Smooth muscle cell (in vitro differentiated cells): ENCODE measurements at regions not wholly inside any gene's neighbourhood (a gene's known extent, or its start where the extent isn't known, plus 50 kb on each side); places are given as distances from the start of the nearest gene placed in this dataset.

ENCODE experiments used
- DNase-seq: peaks from one replicate; lab custom pipeline; 2025; ENCODE audit not compliant: unreplicated experiment; lab: John Stamatoyannopoulos, UW
- H2AFZ ChIP-seq: fragments of 200-600 bp; sonication (generic); 2 replicates; pipeline ENCODE4 v1.6.0; 2016; ENCODE audit warnings: antibody characterized with exemption, low read depth, mild to moderate bottlenecking
- H3F3A ChIP-seq: fragments of 200-600 bp; sonication (generic); 2 replicates; pipeline ENCODE4 v1.6.0; 2017; ENCODE audit warnings: antibody characterized with exemption, low read depth
- H3K27ac ChIP-seq: fragments of 200-600 bp; sonication (generic); 2 replicates; pipeline ENCODE4 v1.5.1; 2016; ENCODE audit warnings: low read depth, mild to moderate bottlenecking
- H3K27me3 ChIP-seq: fragments of 200-600 bp; sonication (generic); 2 replicates; pipeline ENCODE4 v1.6.1; 2016; ENCODE audit warnings: low read depth, mild to moderate bottlenecking
- H3K36me3 ChIP-seq: fragments of 200-600 bp; sonication (generic); 2 replicates; pipeline ENCODE4 v1.5.1; 2016; ENCODE audit warnings: low read depth
- H3K4me1 ChIP-seq: fragments of 200-600 bp; sonication (generic); 2 replicates; pipeline ENCODE4 v1.5.1; 2016; ENCODE audit warnings: low read depth
- H3K4me2 ChIP-seq: fragments of 200-600 bp; sonication (generic); 2 replicates; pipeline ENCODE4 v1.6.0; 2016; ENCODE audit warnings: mild to moderate bottlenecking
- H3K4me3 ChIP-seq: fragments of 200-600 bp; sonication (generic); 2 replicates; pipeline ENCODE4 v1.5.1; 2016; ENCODE audit warnings: mild to moderate bottlenecking
- H3K79me2 ChIP-seq: fragments of 200-600 bp; sonication (generic); 2 replicates; pipeline ENCODE4 v1.6.0; 2016; ENCODE audit warnings: low read depth, mild to moderate bottlenecking
- H3K9ac ChIP-seq: fragments of 200-600 bp; sonication (generic); 2 replicates; pipeline ENCODE4 v1.6.0; 2016; ENCODE audit warnings: low read depth
- H3K9me3 ChIP-seq: fragments of 200-600 bp; sonication (generic); replicated peaks from 2 replicates; pipeline ENCODE4 v1.5.1; 2016; ENCODE audit warnings: low read depth
- H4K20me1 ChIP-seq: fragments of 200-600 bp; sonication (generic); 2 replicates; pipeline ENCODE4 v1.6.0; 2016; ENCODE audit warnings: low read depth
- WGBS: methylation state at CpG from one replicate; pipeline ENCODE4 v1.1.7; 2016; ENCODE audit warnings: low lambda C conversion rate; 5-methylcytosine and 5-hydroxymethylcytosine counted together
- TF ChIP-seq, protein P1 (sequence below): fragments of 200-600 bp; sonication (generic); IDR thresholded peaks from 2 replicates; pipeline ENCODE4 v1.5.1; 2017; ENCODE audit warnings: borderline replicate concordance, mild to moderate bottlenecking, antibody characterized with exemption; ENCODE audit not compliant: insufficient read depth, poor library complexity, severe bottlenecking

DNA sequence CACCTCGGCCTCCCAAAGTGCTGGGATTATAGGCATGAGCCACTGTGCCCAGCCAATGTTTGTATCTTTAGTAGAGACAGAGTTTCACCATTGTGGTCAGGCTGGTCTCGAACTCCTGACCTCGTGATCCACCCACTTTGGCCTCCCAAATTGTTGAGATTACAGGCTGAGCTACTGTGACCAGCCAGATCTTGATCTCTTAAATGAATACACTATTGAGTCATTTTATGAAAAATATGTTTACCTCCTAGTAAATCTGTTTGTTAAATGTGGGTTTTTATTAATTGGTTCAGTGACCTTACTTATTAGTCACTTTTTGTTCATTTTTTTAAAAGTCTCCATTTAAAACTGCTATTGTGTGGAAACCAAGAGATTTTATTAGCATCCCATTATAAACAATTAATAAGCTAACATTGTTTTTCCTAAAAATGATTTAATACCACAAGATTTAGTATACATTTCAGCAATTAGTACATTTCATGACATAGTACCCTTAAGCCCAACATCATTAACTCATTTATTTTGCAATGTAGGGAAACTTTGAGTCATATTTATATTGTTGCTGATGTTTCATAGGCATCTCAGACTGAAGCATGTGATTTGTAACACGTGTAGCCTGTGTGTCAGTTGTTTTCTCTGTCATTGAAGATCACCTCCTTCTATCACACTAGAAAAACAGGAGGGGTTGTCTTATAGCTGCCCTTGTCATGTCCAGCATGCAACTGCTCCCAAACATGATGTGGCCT is 261.2 kb downstream of the TAF11L14 start:
- TF ChIP-seq, protein P1, sequence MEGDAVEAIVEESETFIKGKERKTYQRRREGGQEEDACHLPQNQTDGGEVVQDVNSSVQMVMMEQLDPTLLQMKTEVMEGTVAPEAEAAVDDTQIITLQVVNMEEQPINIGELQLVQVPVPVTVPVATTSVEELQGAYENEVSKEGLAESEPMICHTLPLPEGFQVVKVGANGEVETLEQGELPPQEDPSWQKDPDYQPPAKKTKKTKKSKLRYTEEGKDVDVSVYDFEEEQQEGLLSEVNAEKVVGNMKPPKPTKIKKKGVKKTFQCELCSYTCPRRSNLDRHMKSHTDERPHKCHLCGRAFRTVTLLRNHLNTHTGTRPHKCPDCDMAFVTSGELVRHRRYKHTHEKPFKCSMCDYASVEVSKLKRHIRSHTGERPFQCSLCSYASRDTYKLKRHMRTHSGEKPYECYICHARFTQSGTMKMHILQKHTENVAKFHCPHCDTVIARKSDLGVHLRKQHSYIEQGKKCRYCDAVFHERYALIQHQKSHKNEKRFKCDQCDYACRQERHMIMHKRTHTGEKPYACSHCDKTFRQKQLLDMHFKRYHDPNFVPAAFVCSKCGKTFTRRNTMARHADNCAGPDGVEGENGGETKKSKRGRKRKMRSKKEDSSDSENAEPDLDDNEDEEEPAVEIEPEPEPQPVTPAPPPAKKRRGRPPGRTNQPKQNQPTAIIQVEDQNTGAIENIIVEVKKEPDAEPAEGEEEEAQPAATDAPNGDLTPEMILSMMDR = no peak
- H3K27me3 ChIP-seq = no peaks in the 10 kb centered on the region
- no peaks in the 10 kb centered on the region for H3K36me3 ChIP-seq

DNA sequence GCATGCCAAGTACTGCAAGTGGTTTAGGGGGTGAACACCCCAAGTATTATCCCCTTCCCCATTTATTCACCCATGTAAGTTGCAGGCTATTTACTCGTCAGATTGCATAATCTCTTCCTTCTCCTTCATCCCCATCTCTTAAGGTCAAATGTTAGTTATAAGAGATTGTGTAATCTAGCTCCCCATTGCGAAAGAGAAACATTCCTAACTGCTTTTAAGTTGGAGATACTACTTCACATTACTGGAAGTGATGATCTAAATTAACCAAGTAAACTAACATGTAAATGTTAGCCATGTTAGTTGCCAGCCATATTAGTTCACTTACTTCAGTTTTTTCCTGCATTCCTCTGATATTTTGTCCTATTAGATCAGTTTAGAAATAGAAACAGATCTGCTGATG is 262.3 kb downstream of the TAF11L14 start:
- TF ChIP-seq, protein P1 = no peak
- Histone ChIP-seq H3K4me2 (no peak overlapping the region), H3K27ac (no peak overlapping the region), H2AFZ (no peak overlapping the region), H3K4me3 (no peak overlapping the region), H3K4me1 (no peaks in the 10 kb centered on the region), H3F3A (no peaks in the 10 kb centered on the region), H4K20me1 (no peaks in the 10 kb centered on the region), H3K79me2 (no peaks in the 10 kb centered on the region), H3K27me3 (no peaks in the 10 kb centered on the region), H3K9me3 (no peaks in the 10 kb centered on the region), H3K36me3 (no peaks in the 10 kb centered on the region), H3K9ac (no peak overlapping the region)
- 51% methylated on average over 2 of the region's 2 CpGs for WGBS
- no peak for DNase-seq

More for the DNA sequence above, 261.2 kb downstream of the TAF11L14 start:
- H4K20me1 ChIP-seq = no peaks in the 10 kb centered on the region
- no peak overlapping the region for H3K4me3 ChIP-seq
- no peak overlapping the region for H3K9ac ChIP-seq
- H3K79me2 ChIP-seq = no peaks in the 10 kb centered on the region
- no peak overlapping the region for H3K27ac ChIP-seq
- no peak overlapping the region for H2AFZ ChIP-seq
- no peak for DNase-seq
- H3F3A ChIP-seq = no peaks in the 10 kb centered on the region
- no peaks in the 10 kb centered on the region for H3K4me1 ChIP-seq
- 83% methylated on average over 4 of the region's 4 CpGs for WGBS
- no peaks in the 10 kb centered on the region for H3K9me3 ChIP-seq
- no peak overlapping the region for H3K4me2 ChIP-seq

DNA sequence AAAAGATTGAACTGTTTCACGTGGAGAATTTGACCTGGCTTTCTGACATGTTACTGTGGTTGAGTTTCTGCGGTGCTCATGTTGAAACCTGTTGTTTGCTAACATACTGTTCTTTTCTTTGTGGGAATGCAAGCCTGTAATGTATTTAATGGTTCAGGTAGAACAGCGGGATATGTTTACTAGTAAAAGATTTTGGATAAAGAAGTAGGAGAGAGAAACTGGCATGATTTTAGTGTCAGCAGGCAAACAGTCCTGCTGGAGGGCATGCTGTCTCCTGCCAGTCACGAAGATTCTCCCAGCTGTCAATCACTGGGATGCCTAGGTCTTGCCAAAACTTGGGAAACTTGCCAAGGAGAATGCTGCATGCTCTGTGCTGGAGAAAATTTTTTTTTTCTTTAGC is 263.5 kb downstream of the TAF11L14 start:
- Histone ChIP-seq H3K27me3 (no peaks in the 10 kb centered on the region), H3K4me2 (no peak overlapping the region), H3K9ac (no peak overlapping the region), H3K4me1 (no peaks in the 10 kb centered on the region), H3K79me2 (no peaks in the 10 kb centered on the region), H3K27ac (no peak overlapping the region), H3K4me3 (no peak overlapping the region), H2AFZ (no peak overlapping the region), H3K36me3 (no peaks in the 10 kb centered on the region), H4K20me1 (no peaks in the 10 kb centered on the region), H3F3A (no peaks in the 10 kb centered on the region), H3K9me3 (no peaks in the 10 kb centered on the region)
- no peak for DNase-seq
- TF ChIP-seq, protein P1 = no peak
- 86% methylated on average over 4 of the region's 4 CpGs for WGBS

DNA sequence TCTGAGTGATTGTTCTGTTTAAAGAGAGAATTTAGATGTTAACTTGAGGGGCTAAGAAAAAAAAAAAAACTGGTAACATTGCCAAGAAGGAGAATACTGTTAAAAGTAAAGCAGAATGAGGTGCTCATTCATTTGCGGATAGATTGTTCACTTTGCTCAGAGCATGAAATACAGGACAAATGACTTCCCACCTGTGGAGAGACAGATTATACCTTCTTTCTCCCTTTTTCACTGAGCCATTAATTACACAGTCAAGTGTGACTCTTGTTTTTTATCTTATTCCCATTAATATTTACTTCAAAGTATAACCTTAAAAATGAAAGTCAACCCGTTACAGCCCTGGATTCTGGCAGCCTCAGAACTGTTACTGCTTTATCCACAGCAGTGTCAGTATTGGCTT is 264.5 kb downstream of the TAF11L14 start:
- TF ChIP-seq, protein P1 = no peak
- no peak overlapping the region for H2AFZ ChIP-seq

More for the DNA sequence above, 264.5 kb downstream of the TAF11L14 start:
- Histone ChIP-seq H3K4me3 (no peak overlapping the region), H3K27me3 (no peaks in the 10 kb centered on the region), H3K27ac (no peak overlapping the region), H3K36me3 (no peaks in the 10 kb centered on the region), H3F3A (no peaks in the 10 kb centered on the region), H3K4me1 (no peaks in the 10 kb centered on the region), H3K9ac (no peak overlapping the region), H3K79me2 (no peaks in the 10 kb centered on the region), H3K4me2 (no peak overlapping the region), H4K20me1 (no peaks in the 10 kb centered on the region), H3K9me3 (no peaks in the 10 kb centered on the region)
- no peak for DNase-seq
- WGBS = 50% methylated on average over 2 of the region's 2 CpGs
